Mesenchymal stem cell (in vitro differentiated cells and primary cell): ENCODE measurements at regions not wholly inside any gene's neighbourhood (a gene's known extent, or its start where the extent isn't known, plus 50 kb on each side); places are given as distances from the start of the nearest gene placed in this dataset.

Source experiments
- DNase-seq: peaks from one replicate; pipeline ENCODE4 v3.0.0-alpha.2; 2013
- H2AFZ ChIP-seq: one replicate; pipeline ENCODE4 v1.6.1; 2013; ENCODE audit warnings: low read depth, mild to moderate bottlenecking, control low read depth, inconsistent platforms, low read length, moderate library complexity
- H2AK5ac ChIP-seq: 2 replicates; pipeline ENCODE4 v1.6.1; 2013; ENCODE audit warnings: low read length, moderate library complexity, mild to moderate bottlenecking, inconsistent platforms; ENCODE audit not compliant: severe bottlenecking
- H2BK120ac ChIP-seq: one replicate; pipeline ENCODE4 v1.6.1; 2013; ENCODE audit warnings: low read depth, mild to moderate bottlenecking, inconsistent platforms, low read length, moderate library complexity
- H2BK12ac ChIP-seq, 2 experiments: one replicate each; pipeline ENCODE4 v1.6.1; 2013; ENCODE audit warnings: inconsistent platforms in 2 of 2, low read length in 2 of 2, mild to moderate bottlenecking in 2 of 2, moderate library complexity in 2 of 2, control low read depth in 1 of 2
- H2BK15ac ChIP-seq: one replicate; pipeline ENCODE4 v1.6.1; 2013; ENCODE audit warnings: mild to moderate bottlenecking, low read depth, inconsistent platforms; ENCODE audit not compliant: poor library complexity, severe bottlenecking
- H2BK5ac ChIP-seq: 2 replicates; pipeline ENCODE4 v1.6.1; 2013; ENCODE audit warnings: low read depth, mild to moderate bottlenecking, low read length, control low read depth, inconsistent platforms; ENCODE audit not compliant: poor library complexity, severe bottlenecking
- H3K14ac ChIP-seq, 2 experiments: one replicate each; pipeline ENCODE4 v1.6.1; 2013; ENCODE audit warnings: inconsistent platforms in 2 of 2, low read length in 2 of 2, control low read depth in 1 of 2, mild to moderate bottlenecking in 1 of 2, moderate library complexity in 1 of 2
- H3K18ac ChIP-seq, 2 experiments: one replicate each; pipeline ENCODE4 v1.6.1; 2013; ENCODE audit warnings: inconsistent platforms in 2 of 2, low read length in 2 of 2, control low read depth in 1 of 2, low read depth in 1 of 2, mild to moderate bottlenecking in 1 of 2
- H3K23ac ChIP-seq, 2 experiments: one replicate each; pipeline ENCODE4 v1.6.1; 2013; ENCODE audit warnings: inconsistent platforms in 2 of 2, low read length in 2 of 2, mild to moderate bottlenecking in 2 of 2, moderate library complexity in 2 of 2, control low read depth in 1 of 2
- H3K27ac ChIP-seq: 2 replicates; pipeline ENCODE4 v1.5.1; 2013; ENCODE audit warnings: mild to moderate bottlenecking, moderate library complexity, low read length, control low read depth, inconsistent platforms; ENCODE audit not compliant: poor library complexity, severe bottlenecking
- H3K27me3 ChIP-seq, 2 experiments: 2 replicates each; pipeline versions ENCODE4 v1.6.1 to v1.7.0; 2013; ENCODE audit warnings: low read length in 2 of 2, mild to moderate bottlenecking in 2 of 2, moderate library complexity in 2 of 2, control low read depth in 1 of 2, inconsistent platforms in 1 of 2; ENCODE audit not compliant: control insufficient read depth in 1 of 2, insufficient read depth in 1 of 2
- H3K36me3 ChIP-seq, 2 experiments: 2 replicates each; pipeline versions ENCODE4 v1.6.1 to v1.7.0; 2013; ENCODE audit warnings: low read length in 2 of 2, control low read depth in 1 of 2, inconsistent platforms in 1 of 2, low read depth in 1 of 2, mild to moderate bottlenecking in 1 of 2; ENCODE audit not compliant: insufficient read depth in 2 of 2, control insufficient read depth in 1 of 2
- H3K4ac ChIP-seq, 2 experiments: one replicate each; pipeline ENCODE4 v1.6.1; 2013; ENCODE audit warnings: inconsistent platforms in 2 of 2, low read length in 2 of 2, mild to moderate bottlenecking in 2 of 2, moderate library complexity in 2 of 2, control low read depth in 1 of 2, low read depth in 1 of 2
- H3K4me1 ChIP-seq: 2 replicates; pipeline ENCODE4 v1.6.1; 2013; ENCODE audit warnings: low read depth, low read length, control low read depth; ENCODE audit not compliant: control insufficient read depth, insufficient read depth
- H3K4me2 ChIP-seq: 2 replicates; pipeline ENCODE4 v1.6.1; 2013; ENCODE audit warnings: low read length, mild to moderate bottlenecking, inconsistent platforms; ENCODE audit not compliant: poor library complexity, severe bottlenecking
- H3K4me3 ChIP-seq, 2 experiments: 2 replicates each; pipeline versions ENCODE4 v1.5.1 to v1.7.0; 2013; ENCODE audit warnings: low read length in 2 of 2, mild to moderate bottlenecking in 2 of 2, control low read depth in 1 of 2, low read depth in 1 of 2; ENCODE audit not compliant: insufficient read depth in 1 of 2
- H3K79me1 ChIP-seq: replicated peaks from 2 replicates; pipeline ENCODE4 v1.6.1; 2013; ENCODE audit warnings: mild to moderate bottlenecking, control low read depth, low read length, inconsistent platforms; ENCODE audit not compliant: poor library complexity, severe bottlenecking
- H3K9ac ChIP-seq: 2 replicates; pipeline ENCODE4 v1.7.0; 2013; ENCODE audit warnings: mild to moderate bottlenecking, low read length, moderate library complexity
- H3K9me3 ChIP-seq: 2 replicates; pipeline ENCODE4 v1.7.0; 2013; ENCODE audit warnings: mild to moderate bottlenecking, low read length; ENCODE audit not compliant: control insufficient read depth
- H4K8ac ChIP-seq: one replicate; pipeline ENCODE4 v1.6.1; 2013; ENCODE audit warnings: inconsistent platforms, mild to moderate bottlenecking, low read length, moderate library complexity
- H4K91ac ChIP-seq: one replicate; pipeline ENCODE4 v1.6.1; 2013; ENCODE audit warnings: mild to moderate bottlenecking, low read length, inconsistent platforms
- WGBS: methylation state at CpG from one replicate; pipeline ENCODE4 v1.1.7; 2013; ENCODE audit warnings: mixed read lengths; 5-methylcytosine and 5-hydroxymethylcytosine counted together

DNA sequence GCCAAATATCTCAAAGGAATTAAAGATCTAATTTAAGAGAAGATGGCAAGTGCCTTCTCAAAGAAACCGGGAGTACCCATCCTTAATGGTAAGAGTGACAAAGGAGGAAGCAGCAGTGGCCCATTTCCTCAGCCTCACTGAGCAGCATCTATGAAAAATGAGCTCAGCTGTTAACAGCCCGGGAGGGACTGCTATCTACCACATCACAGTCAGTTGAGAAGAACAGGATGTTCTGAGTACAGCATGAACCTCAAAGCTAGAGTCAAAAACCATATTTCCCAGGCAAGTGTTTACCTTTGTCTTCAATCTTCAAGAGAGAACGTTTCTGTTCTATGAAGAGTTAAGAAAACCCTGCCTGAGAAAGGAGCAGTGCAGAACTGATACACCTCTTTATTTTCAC, 115.0 kb downstream of the BTG1 start:
- WGBS, result 25% methylated on average over 2 of the region's 3 CpGs
- Histone ChIP-seq H3K4ac (no peak overlapping the region), H3K9ac (no peak overlapping the region), H3K4me1 (peaks cover 2% of the 10 kb centered on the region), H3K23ac (no peak overlapping the region), H2BK12ac (no peak overlapping the region), H2AK5ac (no peak overlapping the region), H3K9me3 (no peaks in the 10 kb centered on the region), H3K4me2 (no peak overlapping the region), H3K4me3 (no peak overlapping the region), H3K14ac (no peak overlapping the region), H2AFZ (no peak overlapping the region), H4K8ac (no peak overlapping the region), H2BK120ac (no peak overlapping the region), H2BK15ac (no peak overlapping the region), H3K36me3 (no peaks in the 10 kb centered on the region), H3K27ac (no peak overlapping the region), H3K18ac (peak overlapping the region in 1 of 2 experiments; percentile 16), H3K27me3 (no peaks in the 10 kb centered on the region), H3K79me1 (no peaks in the 10 kb centered on the region), H2BK5ac (no peak overlapping the region), H4K91ac (no peak overlapping the region)
- DNase-seq, result peak; percentile 46

DNA sequence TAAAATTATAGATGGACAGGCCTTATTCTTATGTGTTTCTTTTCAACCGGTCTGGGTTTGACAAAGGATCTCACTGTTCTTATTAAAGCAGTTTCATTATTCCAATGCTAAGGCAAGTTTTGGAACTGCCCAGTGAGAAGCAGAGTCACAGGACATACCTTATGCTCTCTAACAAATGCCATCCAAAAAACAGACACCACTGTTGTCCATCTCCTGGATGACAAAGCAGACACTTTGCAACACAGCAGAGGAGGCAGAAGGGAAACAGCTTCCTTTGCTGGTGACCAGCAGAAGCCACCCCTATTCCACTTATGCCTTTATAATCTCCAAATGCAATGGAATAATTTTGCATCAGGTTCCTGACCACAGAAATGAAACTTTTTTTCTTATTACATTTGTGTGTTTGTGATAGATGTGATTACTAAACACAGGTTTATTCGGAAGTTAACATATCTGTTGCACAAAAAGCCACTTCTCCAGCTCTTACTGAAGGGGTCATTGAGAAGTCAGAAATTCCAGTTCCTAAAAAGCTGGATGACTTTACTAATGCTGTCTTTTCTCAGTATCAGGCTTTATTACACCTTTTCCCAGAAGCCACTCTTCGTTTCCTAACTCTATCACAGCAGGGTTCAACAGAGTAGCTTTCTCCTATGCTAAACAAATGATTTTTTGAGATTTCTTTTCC, 115.6 kb downstream of the BTG1 start:
- no peak overlapping the region for H3K27ac ChIP-seq
- no peak overlapping the region for H3K23ac ChIP-seq
- no peaks in the 10 kb centered on the region for H3K27me3 ChIP-seq
- no peak for DNase-seq
- H3K79me1 ChIP-seq, result no peaks in the 10 kb centered on the region
- no peak overlapping the region for H3K14ac ChIP-seq
- H3K4me2 ChIP-seq, result no peak overlapping the region
- no peak overlapping the region for H3K9ac ChIP-seq
- WGBS, result 90% methylated on average over 3 of the region's 3 CpGs
- H2BK15ac ChIP-seq, result no peak overlapping the region
- H4K8ac ChIP-seq, result no peak overlapping the region
- no peak overlapping the region for H2AK5ac ChIP-seq
- H3K9me3 ChIP-seq, result no peaks in the 10 kb centered on the region
- H3K4me1 ChIP-seq, result peaks cover 2% of the 10 kb centered on the region
- no peak overlapping the region for H3K4ac ChIP-seq
- no peak overlapping the region for H2BK120ac ChIP-seq
- no peaks in the 10 kb centered on the region for H3K36me3 ChIP-seq
- H4K91ac ChIP-seq, result no peak overlapping the region
- H2BK12ac ChIP-seq, result peak overlapping the region in 1 of 2 experiments; percentile 29
- H2BK5ac ChIP-seq, result no peak overlapping the region
- peak overlapping the region in 1 of 2 experiments; percentile 22 for H3K18ac ChIP-seq
- H2AFZ ChIP-seq, result no peak overlapping the region
- H3K4me3 ChIP-seq, result no peak overlapping the region

DNA sequence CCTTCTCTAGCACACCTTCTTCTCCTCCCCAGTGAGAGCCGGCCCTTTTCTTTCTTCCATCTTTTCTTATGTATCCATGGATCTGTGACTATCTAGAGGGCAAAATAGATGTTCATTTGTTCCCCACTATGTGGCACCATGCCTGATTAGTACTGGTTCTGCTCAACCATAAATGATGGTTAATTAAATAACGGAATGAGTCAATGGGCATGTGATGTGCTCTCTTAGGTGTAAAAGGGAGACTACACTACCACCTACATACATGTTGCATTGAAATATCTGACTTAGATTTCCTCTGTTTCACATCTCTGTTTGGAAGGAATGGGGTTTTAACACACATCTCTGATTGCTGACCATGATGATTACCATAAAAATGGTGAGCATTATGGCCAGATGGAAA, 116.5 kb downstream of the BTG1 start:
- Histone ChIP-seq H3K27ac (no peak overlapping the region), H2BK12ac (no peak overlapping the region), H3K4ac (no peak overlapping the region), H3K27me3 (no peaks in the 10 kb centered on the region), H4K8ac (no peak overlapping the region), H3K14ac (no peak overlapping the region), H3K23ac (no peak overlapping the region), H2BK5ac (no peak overlapping the region), H3K9ac (no peak overlapping the region), H3K4me3 (no peak overlapping the region), H3K36me3 (no peaks in the 10 kb centered on the region), H4K91ac (no peak overlapping the region), H3K4me2 (no peak overlapping the region), H3K4me1 (no peaks in the 10 kb centered on the region), H3K79me1 (no peaks in the 10 kb centered on the region), H2BK15ac (no peak overlapping the region), H2AK5ac (no peak overlapping the region), H2BK120ac (no peak overlapping the region), H3K18ac (no peak overlapping the region), H3K9me3 (no peaks in the 10 kb centered on the region), H2AFZ (no peak overlapping the region)
- no peak for DNase-seq
- WGBS, result no CpG with 5 or more reads among the region's 2 CpGs

DNA sequence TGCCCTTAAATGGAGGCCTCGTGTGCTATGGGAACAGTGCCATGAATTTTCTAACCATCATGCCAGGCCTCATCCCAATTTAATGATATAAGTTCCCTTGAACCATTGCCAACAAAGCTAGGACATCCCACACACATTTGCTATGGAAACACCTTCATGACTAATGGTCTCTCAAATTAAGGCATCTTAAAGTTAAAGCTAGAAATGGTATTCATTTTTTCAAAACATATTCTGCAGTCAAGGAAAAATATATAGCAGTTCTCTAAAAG, 117.3 kb downstream of the BTG1 start:
- no peak overlapping the region for H3K27ac ChIP-seq
- no peaks in the 10 kb centered on the region for H3K79me1 ChIP-seq
- no peaks in the 10 kb centered on the region for H3K27me3 ChIP-seq
- H2BK12ac ChIP-seq, result no peak overlapping the region
- 88% methylated on average over 1 of the region's 1 CpG for WGBS
- H2AK5ac ChIP-seq, result no peak overlapping the region
- H2AFZ ChIP-seq, result no peak overlapping the region
- no peak overlapping the region for H3K23ac ChIP-seq
- no peak overlapping the region for H3K9ac ChIP-seq
- no peak overlapping the region for H2BK5ac ChIP-seq
- H3K14ac ChIP-seq, result no peak overlapping the region
- H2BK120ac ChIP-seq, result no peak overlapping the region
- H3K9me3 ChIP-seq, result no peaks in the 10 kb centered on the region
- no peak overlapping the region for H3K4me2 ChIP-seq
- no peak overlapping the region for H3K4me3 ChIP-seq
- no peak overlapping the region for H2BK15ac ChIP-seq
- no peak overlapping the region for H3K18ac ChIP-seq
- H4K91ac ChIP-seq, result no peak overlapping the region
- no peak for DNase-seq
- no peak overlapping the region for H3K4ac ChIP-seq
- no peaks in the 10 kb centered on the region for H3K4me1 ChIP-seq
- no peaks in the 10 kb centered on the region for H3K36me3 ChIP-seq
- no peak overlapping the region for H4K8ac ChIP-seq
